ENCODE measurements at regions not wholly inside any gene's neighbourhood (a gene's known extent, or its start where the extent isn't known, plus 50 kb on each side); places are given as distances from the start of the nearest gene placed in this dataset.

DNA sequence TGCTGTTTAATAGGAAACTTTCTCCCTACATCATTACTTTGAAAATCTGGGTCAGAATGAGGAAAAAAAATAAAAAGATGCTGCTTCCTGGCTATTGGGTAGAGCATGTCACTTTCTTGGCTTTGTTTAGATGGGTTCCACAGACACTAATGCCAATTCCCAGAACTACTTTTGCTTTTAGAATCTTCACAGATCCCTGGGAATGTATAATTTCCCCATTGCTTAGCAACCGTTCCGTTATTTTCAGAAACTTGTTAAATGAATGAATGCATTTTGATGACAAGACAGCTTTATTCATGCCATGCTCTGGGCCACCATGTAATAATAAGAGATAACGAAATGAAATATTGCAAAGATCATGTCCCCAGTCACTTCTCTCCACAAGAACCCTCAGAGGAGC, 126.5 kb upstream of the TRPC7 start:
- TF ChIP-seq POLR2A (IDR thresholded peaks at IDR 0.05; ENCODE audit: extremely low read depth, insufficient read length) = no peak
- TF ChIP-seq, protein P1, sequence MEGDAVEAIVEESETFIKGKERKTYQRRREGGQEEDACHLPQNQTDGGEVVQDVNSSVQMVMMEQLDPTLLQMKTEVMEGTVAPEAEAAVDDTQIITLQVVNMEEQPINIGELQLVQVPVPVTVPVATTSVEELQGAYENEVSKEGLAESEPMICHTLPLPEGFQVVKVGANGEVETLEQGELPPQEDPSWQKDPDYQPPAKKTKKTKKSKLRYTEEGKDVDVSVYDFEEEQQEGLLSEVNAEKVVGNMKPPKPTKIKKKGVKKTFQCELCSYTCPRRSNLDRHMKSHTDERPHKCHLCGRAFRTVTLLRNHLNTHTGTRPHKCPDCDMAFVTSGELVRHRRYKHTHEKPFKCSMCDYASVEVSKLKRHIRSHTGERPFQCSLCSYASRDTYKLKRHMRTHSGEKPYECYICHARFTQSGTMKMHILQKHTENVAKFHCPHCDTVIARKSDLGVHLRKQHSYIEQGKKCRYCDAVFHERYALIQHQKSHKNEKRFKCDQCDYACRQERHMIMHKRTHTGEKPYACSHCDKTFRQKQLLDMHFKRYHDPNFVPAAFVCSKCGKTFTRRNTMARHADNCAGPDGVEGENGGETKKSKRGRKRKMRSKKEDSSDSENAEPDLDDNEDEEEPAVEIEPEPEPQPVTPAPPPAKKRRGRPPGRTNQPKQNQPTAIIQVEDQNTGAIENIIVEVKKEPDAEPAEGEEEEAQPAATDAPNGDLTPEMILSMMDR (IDR thresholded peaks at IDR 0.05; ENCODE audit: low read depth, low read length) = no peak

Measured in NB4 (cell line).